ENCODE measurements at regions not wholly inside any gene's neighbourhood (a gene's known extent, or its start where the extent isn't known, plus 50 kb on each side); places are given as distances from the start of the nearest gene placed in this dataset.

- H3K27ac ChIP-seq (ENCODE audit: low read depth, low read length), result no peak overlapping the region
- no peaks in the 10 kb centered on the region for H3K9me2 ChIP-seq (ENCODE audit: insufficient read depth)
- H3K9me3 ChIP-seq (ENCODE audit: control insufficient read depth in 1 of 2, insufficient read depth in 1 of 2, low read depth in 1 of 2, low read length in 2 of 2), result no peaks in the 10 kb centered on the region
- no peaks in the 10 kb centered on the region for H3K36me3 ChIP-seq (ENCODE audit: control insufficient read depth in 1 of 2, insufficient read depth in 2 of 2, low read length in 2 of 2)
- no peaks in the 10 kb centered on the region for H3K4me1 ChIP-seq (ENCODE audit: control insufficient read depth in 1 of 2, insufficient read depth in 2 of 2, low read length in 2 of 2)
- RAD21 ChIA-PET (ENCODE audit: low non-redundant PET in 1 of 2, low total read pairs in 2 of 2, uncharacterized antibody in 2 of 2, unreplicated experiment in 2 of 2), result no interaction called here
- H2AFZ ChIP-seq (ENCODE audit: low read depth, low read length, poor library complexity, severe bottlenecking), result no peak overlapping the region
- no peak overlapping the region for H3K4me2 ChIP-seq (ENCODE audit: low read length)
- POLR2A ChIA-PET, result no interaction called here
- TF ChIP-seq ZNF274 (IDR thresholded peaks at IDR 0.05; ENCODE audit: low read depth, low read length) (no peak), CEBPB (IDR thresholded peaks at IDR 0.05; ENCODE audit: low read depth) (no peak), ZFX (IDR thresholded peaks at IDR 0.05) (no peak)
- H3K79me2 ChIP-seq (ENCODE audit: insufficient read depth, low read length), result no peaks in the 10 kb centered on the region
- ATAC-seq (no peak), DNase-seq (ENCODE audit: low read depth, low spot score) (no peak)
- no peaks in the 10 kb centered on the region; the same call in 1 of the 2 replicates for H3K27me3 ChIP-seq (ENCODE audit: insufficient read depth, low read length)
- H4K20me1 ChIP-seq (ENCODE audit: insufficient read depth), result no peaks in the 10 kb centered on the region
- BruUV-seq (replicated peaks), result no TSS peak
- H3K4me3 ChIP-seq (replicated peaks in 1 of 2; ENCODE audit: low read depth in 1 of 2, low read length in 2 of 2), result no peak overlapping the region
- intact Hi-C loops (cut with micrococcal nuclease), result no loop called here
- H3K9ac ChIP-seq (ENCODE audit: low read length), result no peak overlapping the region
- CTCF ChIA-PET, result no interaction called here
Measured at GRCh38 chr9:75788006-75788634, 102.4 kb upstream of the PCSK5 start.

- Histone ChIP-seq H3K27ac (ENCODE audit: low read depth, low read length) (no peak overlapping the region), H3K36me3 (ENCODE audit: control insufficient read depth in 1 of 2, insufficient read depth in 2 of 2, low read length in 2 of 2) (no peaks in the 10 kb centered on the region), H3K9me3 (ENCODE audit: control insufficient read depth in 1 of 2, insufficient read depth in 1 of 2, low read depth in 1 of 2, low read length in 2 of 2) (no peaks in the 10 kb centered on the region), H4K20me1 (ENCODE audit: insufficient read depth) (no peaks in the 10 kb centered on the region), H3K9ac (ENCODE audit: low read length) (no peak overlapping the region), H3K79me2 (ENCODE audit: insufficient read depth, low read length) (no peaks in the 10 kb centered on the region), H2AFZ (ENCODE audit: low read depth, low read length, poor library complexity, severe bottlenecking) (no peak overlapping the region), H3K27me3 (ENCODE audit: insufficient read depth, low read length) (0 out of 2 replicates have a peak, but pooled peaks cover 5% of the 10 kb centered on the region), H3K9me2 (ENCODE audit: insufficient read depth) (no peaks in the 10 kb centered on the region), H3K4me2 (ENCODE audit: low read length) (no peak overlapping the region), H3K4me1 (ENCODE audit: control insufficient read depth in 1 of 2, insufficient read depth in 2 of 2, low read length in 2 of 2) (no peaks in the 10 kb centered on the region), H3K4me3 (replicated peaks in 1 of 2; ENCODE audit: low read depth in 1 of 2, low read length in 2 of 2) (no peak overlapping the region)
- DNase-seq (ENCODE audit: low read depth, low spot score) (no peak), ATAC-seq (no peak)
- intact Hi-C loops (cut with micrococcal nuclease), result no loop called here
- BruUV-seq (replicated peaks), result no TSS peak
- ChIA-PET RAD21 (ENCODE audit: low non-redundant PET in 1 of 2, low total read pairs in 2 of 2, uncharacterized antibody in 2 of 2, unreplicated experiment in 2 of 2) (no interaction called here), CTCF (no interaction called here), POLR2A (no interaction called here)
- TF ChIP-seq ZFX (IDR thresholded peaks at IDR 0.05) (no peak), YY1 (IDR thresholded peaks at IDR 0.05; ENCODE audit: extremely low read depth, insufficient replicate concordance, low read depth, low read length) (no peak), CEBPB (IDR thresholded peaks at IDR 0.05; ENCODE audit: low read depth) (no peak), SP1 (IDR thresholded peaks at IDR 0.05; ENCODE audit: low read depth) (no peak), MAX (IDR thresholded peaks at IDR 0.05) (no peak), ATF3 (IDR thresholded peaks at IDR 0.05) (no peak), SRF (IDR thresholded peaks at IDR 0.05; ENCODE audit: low read depth) (no peak), EGR1 (IDR thresholded peaks at IDR 0.05; ENCODE audit: low read depth) (no peak)
Measured at GRCh38 chr9:75797085-75797580, 93.3 kb upstream of the PCSK5 start.
